ENCODE measurements at regions not wholly inside any gene's neighbourhood (a gene's known extent, or its start where the extent isn't known, plus 50 kb on each side); places are given as distances from the start of the nearest gene placed in this dataset.

DNA sequence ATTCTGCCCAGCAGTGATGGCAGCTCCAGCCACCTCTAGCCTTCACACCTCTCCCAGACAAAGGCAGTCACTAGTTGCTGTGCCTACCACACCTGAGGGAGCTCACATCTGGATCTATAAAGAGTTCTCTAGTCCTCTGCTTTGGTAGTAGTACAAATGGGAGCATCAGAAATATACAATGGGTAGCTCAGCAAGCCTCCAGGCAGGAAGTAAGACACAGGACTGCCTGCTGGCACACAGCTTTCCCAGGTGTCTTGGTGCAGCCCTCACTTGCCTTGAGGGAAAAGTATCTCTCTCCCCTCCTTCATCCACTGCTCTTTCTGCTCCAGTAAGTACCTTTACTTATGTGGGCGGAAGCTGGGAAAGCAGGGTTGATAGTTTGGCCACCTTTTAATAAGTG, 212.9 kb upstream of the SLC7A11 start:
- ATAC-seq, result no peak
- TF ChIP-seq ZC3H10 (CRISPR knock-in tag; IDR thresholded peaks at IDR 0.05), result no peak
- no peak for TF ChIP-seq ZNF70 (CRISPR knock-in tag; IDR thresholded peaks at IDR 0.05)
- TF ChIP-seq CSDC2 (CRISPR knock-in tag; IDR thresholded peaks at IDR 0.05), result no peak
- TF ChIP-seq, protein P1, sequence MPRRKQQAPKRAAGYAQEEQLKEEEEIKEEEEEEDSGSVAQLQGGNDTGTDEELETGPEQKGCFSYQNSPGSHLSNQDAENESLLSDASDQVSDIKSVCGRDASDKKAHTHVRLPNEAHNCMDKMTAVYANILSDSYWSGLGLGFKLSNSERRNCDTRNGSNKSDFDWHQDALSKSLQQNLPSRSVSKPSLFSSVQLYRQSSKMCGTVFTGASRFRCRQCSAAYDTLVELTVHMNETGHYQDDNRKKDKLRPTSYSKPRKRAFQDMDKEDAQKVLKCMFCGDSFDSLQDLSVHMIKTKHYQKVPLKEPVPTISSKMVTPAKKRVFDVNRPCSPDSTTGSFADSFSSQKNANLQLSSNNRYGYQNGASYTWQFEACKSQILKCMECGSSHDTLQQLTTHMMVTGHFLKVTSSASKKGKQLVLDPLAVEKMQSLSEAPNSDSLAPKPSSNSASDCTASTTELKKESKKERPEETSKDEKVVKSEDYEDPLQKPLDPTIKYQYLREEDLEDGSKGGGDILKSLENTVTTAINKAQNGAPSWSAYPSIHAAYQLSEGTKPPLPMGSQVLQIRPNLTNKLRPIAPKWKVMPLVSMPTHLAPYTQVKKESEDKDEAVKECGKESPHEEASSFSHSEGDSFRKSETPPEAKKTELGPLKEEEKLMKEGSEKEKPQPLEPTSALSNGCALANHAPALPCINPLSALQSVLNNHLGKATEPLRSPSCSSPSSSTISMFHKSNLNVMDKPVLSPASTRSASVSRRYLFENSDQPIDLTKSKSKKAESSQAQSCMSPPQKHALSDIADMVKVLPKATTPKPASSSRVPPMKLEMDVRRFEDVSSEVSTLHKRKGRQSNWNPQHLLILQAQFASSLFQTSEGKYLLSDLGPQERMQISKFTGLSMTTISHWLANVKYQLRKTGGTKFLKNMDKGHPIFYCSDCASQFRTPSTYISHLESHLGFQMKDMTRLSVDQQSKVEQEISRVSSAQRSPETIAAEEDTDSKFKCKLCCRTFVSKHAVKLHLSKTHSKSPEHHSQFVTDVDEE (CRISPR knock-in tag; IDR thresholded peaks at IDR 0.05), result no peak
- TF ChIP-seq ESRRG (CRISPR knock-in tag; IDR thresholded peaks at IDR 0.05), result no peak
- TF ChIP-seq TCF4 (CRISPR knock-in tag; IDR thresholded peaks at IDR 0.05; ENCODE audit: borderline replicate concordance), result no peak
- no peak for TF ChIP-seq PPARA (CRISPR knock-in tag; IDR thresholded peaks at IDR 0.05; ENCODE audit: borderline replicate concordance)
- TF ChIP-seq ARNTL (CRISPR knock-in tag; IDR thresholded peaks at IDR 0.05; ENCODE audit: borderline replicate concordance, low read depth), result no peak
- no peak for TF ChIP-seq ZNF565 (CRISPR knock-in tag; conservative IDR thresholded peaks at IDR 0.05; ENCODE audit: low read depth)
- no peak for TF ChIP-seq ZNF8 (CRISPR knock-in tag; IDR thresholded peaks at IDR 0.05)
- no peak for TF ChIP-seq SNAI2 (CRISPR knock-in tag; IDR thresholded peaks at IDR 0.05)
- no peak for TF ChIP-seq OSR1 (CRISPR knock-in tag; IDR thresholded peaks at IDR 0.05)
- TF ChIP-seq BACH2 (CRISPR knock-in tag; IDR thresholded peaks at IDR 0.05; ENCODE audit: borderline replicate concordance), result no peak
- TF ChIP-seq, protein P2, sequence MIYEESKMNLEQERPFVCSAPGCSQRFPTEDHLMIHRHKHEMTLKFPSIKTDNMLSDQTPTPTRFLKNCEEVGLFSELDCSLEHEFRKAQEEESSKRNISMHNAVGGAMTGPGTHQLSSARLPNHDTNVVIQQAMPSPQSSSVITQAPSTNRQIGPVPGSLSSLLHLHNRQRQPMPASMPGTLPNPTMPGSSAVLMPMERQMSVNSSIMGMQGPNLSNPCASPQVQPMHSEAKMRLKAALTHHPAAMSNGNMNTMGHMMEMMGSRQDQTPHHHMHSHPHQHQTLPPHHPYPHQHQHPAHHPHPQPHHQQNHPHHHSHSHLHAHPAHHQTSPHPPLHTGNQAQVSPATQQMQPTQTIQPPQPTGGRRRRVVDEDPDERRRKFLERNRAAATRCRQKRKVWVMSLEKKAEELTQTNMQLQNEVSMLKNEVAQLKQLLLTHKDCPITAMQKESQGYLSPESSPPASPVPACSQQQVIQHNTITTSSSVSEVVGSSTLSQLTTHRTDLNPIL (CRISPR knock-in tag; IDR thresholded peaks at IDR 0.05; ENCODE audit: low read depth), result no peak
- TF ChIP-seq ZFP3 (CRISPR knock-in tag; IDR thresholded peaks at IDR 0.05), result no peak
- no peak for TF ChIP-seq TOX (CRISPR knock-in tag; IDR thresholded peaks at IDR 0.05; ENCODE audit: borderline replicate concordance)

DNA sequence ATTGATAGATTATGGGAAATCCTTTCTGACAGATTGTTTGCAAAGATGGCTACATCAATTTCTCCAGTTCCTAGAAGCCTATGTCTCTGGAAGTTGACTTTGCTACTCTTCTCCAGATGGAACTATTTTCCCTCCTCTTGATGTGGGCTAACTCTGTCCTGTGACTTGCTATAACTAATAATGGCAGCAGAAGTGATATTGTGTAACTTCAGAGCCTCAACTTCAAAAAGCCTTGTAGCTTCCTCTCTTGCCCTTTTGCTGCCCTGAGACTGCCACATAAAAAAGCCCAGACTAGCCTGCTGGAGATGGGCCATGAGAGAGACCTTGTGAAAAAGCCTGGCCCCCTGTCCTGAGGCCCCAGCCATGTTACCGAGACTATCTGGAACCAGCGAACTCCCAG, 210.7 kb upstream of the SLC7A11 start:
- TF ChIP-seq ZFP30 (CRISPR knock-in tag; IDR thresholded peaks at IDR 0.05) (no peak), ZNF565 (CRISPR knock-in tag; conservative IDR thresholded peaks at IDR 0.05; ENCODE audit: low read depth) (no peak), TOX (CRISPR knock-in tag; IDR thresholded peaks at IDR 0.05; ENCODE audit: borderline replicate concordance) (no peak), ISL1 (CRISPR knock-in tag; IDR thresholded peaks at IDR 0.05) (no peak), PPARA (CRISPR knock-in tag; IDR thresholded peaks at IDR 0.05; ENCODE audit: borderline replicate concordance) (no peak), ESRRG (CRISPR knock-in tag; IDR thresholded peaks at IDR 0.05) (no peak), GLIS3 (CRISPR knock-in tag; IDR thresholded peaks at IDR 0.05) (no peak)
- TF ChIP-seq, protein P3, sequence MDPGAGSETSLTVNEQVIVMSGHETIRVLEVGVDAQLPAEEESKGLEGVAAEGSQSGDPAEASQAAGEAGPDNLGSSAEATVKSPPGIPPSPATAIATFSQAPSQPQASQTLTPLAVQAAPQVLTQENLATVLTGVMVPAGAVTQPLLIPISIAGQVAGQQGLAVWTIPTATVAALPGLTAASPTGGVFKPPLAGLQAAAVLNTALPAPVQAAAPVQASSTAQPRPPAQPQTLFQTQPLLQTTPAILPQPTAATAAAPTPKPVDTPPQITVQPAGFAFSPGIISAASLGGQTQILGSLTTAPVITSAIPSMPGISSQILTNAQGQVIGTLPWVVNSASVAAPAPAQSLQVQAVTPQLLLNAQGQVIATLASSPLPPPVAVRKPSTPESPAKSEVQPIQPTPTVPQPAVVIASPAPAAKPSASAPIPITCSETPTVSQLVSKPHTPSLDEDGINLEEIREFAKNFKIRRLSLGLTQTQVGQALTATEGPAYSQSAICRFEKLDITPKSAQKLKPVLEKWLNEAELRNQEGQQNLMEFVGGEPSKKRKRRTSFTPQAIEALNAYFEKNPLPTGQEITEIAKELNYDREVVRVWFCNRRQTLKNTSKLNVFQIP (CRISPR knock-in tag; IDR thresholded peaks at IDR 0.05; ENCODE audit: borderline replicate concordance, low read depth), result no peak
- TF ChIP-seq, protein P4, sequence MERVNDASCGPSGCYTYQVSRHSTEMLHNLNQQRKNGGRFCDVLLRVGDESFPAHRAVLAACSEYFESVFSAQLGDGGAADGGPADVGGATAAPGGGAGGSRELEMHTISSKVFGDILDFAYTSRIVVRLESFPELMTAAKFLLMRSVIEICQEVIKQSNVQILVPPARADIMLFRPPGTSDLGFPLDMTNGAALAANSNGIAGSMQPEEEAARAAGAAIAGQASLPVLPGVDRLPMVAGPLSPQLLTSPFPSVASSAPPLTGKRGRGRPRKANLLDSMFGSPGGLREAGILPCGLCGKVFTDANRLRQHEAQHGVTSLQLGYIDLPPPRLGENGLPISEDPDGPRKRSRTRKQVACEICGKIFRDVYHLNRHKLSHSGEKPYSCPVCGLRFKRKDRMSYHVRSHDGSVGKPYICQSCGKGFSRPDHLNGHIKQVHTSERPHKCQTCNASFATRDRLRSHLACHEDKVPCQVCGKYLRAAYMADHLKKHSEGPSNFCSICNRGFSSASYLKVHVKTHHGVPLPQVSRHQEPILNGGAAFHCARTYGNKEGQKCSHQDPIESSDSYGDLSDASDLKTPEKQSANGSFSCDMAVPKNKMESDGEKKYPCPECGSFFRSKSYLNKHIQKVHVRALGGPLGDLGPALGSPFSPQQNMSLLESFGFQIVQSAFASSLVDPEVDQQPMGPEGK (CRISPR knock-in tag; IDR thresholded peaks at IDR 0.05; ENCODE audit: borderline replicate concordance), result no peak
- TF ChIP-seq, protein P1 (CRISPR knock-in tag; IDR thresholded peaks at IDR 0.05), result no peak
- TF ChIP-seq, protein P5, sequence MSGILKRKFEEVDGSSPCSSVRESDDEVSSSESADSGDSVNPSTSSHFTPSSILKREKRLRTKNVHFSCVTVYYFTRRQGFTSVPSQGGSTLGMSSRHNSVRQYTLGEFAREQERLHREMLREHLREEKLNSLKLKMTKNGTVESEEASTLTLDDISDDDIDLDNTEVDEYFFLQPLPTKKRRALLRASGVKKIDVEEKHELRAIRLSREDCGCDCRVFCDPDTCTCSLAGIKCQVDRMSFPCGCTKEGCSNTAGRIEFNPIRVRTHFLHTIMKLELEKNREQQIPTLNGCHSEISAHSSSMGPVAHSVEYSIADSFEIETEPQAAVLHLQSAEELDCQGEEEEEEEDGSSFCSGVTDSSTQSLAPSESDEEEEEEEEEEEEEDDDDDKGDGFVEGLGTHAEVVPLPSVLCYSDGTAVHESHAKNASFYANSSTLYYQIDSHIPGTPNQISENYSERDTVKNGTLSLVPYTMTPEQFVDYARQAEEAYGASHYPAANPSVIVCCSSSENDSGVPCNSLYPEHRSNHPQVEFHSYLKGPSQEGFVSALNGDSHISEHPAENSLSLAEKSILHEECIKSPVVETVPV (CRISPR knock-in tag; IDR thresholded peaks at IDR 0.05), result no peak
- ATAC-seq, result no peak

Measured in SK-N-SH treated with all-trans-retinoic acid at 6 μM for 48 hours (cell line).